Endothelial cell of umbilical vein (primary cell): ENCODE measurements at regions not wholly inside any gene's neighbourhood (a gene's known extent, or its start where the extent isn't known, plus 50 kb on each side); places are given as distances from the start of the nearest gene placed in this dataset.

Experiments used
- BruUV-seq: library from RNA; stranded (reverse); fragments of 400-500 nt; replicated peaks from 2 replicates; lab custom pipeline; 2021; lab: Mats Ljungman, UMichigan
- CTCF ChIA-PET: fragments of 300-600, 350-600 bp; sonication (Branson Sonifier 250); formaldehyde crosslinking; loops from one replicate; lab custom pipeline; 2021; ENCODE audit warnings: antibody characterized with exemption, inconsistent platforms; lab: Charles Lee
- POLR2A ChIA-PET: fragments of 300-600, 350-600 bp; sonication (Branson Sonifier 250); formaldehyde crosslinking; loops from one replicate; lab custom pipeline; 2021; ENCODE audit warnings: antibody characterized with exemption, inconsistent platforms; lab: Charles Lee
- DNase-seq: peaks from one replicate; pipeline ENCODE4 v3.0.0-alpha.2; 2011; ENCODE audit warnings: low read depth, low spot score
- FAIRE-seq: peaks from 2 replicates; lab custom pipeline; 2011; peaks lifted over from hg19 to GRCh38; lab: Jason Lieb, UNC
- H2AFZ ChIP-seq: 2 replicates; pipeline ENCODE4 v1.6.0; 2012; ENCODE audit warnings: low read depth, low read length, control low read depth, inconsistent platforms
- H3K27ac ChIP-seq: 2 replicates; pipeline ENCODE4 v1.5.1; 2011; ENCODE audit warnings: low read depth, mild to moderate bottlenecking, control low read depth, low read length, moderate library complexity; ENCODE audit not compliant: insufficient read depth
- H3K27me3 ChIP-seq, 2 experiments: 2 replicates each; pipeline versions ENCODE4 v1.6.0 to v1.6.1; 2011; ENCODE audit warnings: low read length in 2 of 2, mixed read lengths in 1 of 2; ENCODE audit not compliant: control insufficient read depth in 2 of 2, insufficient read depth in 2 of 2
- H3K36me3 ChIP-seq, 2 experiments: 2 replicates in 1 of 2; 3 replicates in 1 of 2; pipeline ENCODE4 v1.5.1; 2011; ENCODE audit warnings: low read length in 2 of 2, mild to moderate bottlenecking in 1 of 2, moderate library complexity in 1 of 2; ENCODE audit not compliant: control insufficient read depth in 2 of 2, insufficient read depth in 2 of 2; ENCODE audit errors: extremely low read depth in 1 of 2
- H3K4me1 ChIP-seq: 3 replicates; pipeline ENCODE4 v1.5.1; 2011; ENCODE audit warnings: mild to moderate bottlenecking, low read length; ENCODE audit not compliant: control insufficient read depth, insufficient read depth; ENCODE audit errors: extremely low read depth
- H3K4me2 ChIP-seq: 2 replicates; pipeline ENCODE4 v1.6.1; 2011; ENCODE audit warnings: low read length, control low read depth, mixed read lengths; ENCODE audit not compliant: insufficient read depth
- H3K4me3 ChIP-seq, 3 experiments: fragments of 200-600 bp in 1 of 3; sonication (generic), shearing (Covaris generic) in 1 of 3; replicated peaks in 1 of 3; 2 replicates each; pipeline ENCODE4 v1.5.1; 2011 to 2016; ENCODE audit warnings: control low read depth in 3 of 3, low read length in 3 of 3, mild to moderate bottlenecking in 2 of 3, inconsistent platforms in 1 of 3, low read depth in 1 of 3, moderate library complexity in 1 of 3; ENCODE audit not compliant: insufficient read depth in 1 of 3
- H3K79me2 ChIP-seq: 2 replicates; pipeline ENCODE4 v1.6.0; 2012; ENCODE audit warnings: low read length, inconsistent platforms; ENCODE audit not compliant: control insufficient read depth, insufficient read depth
- H3K9ac ChIP-seq: replicated peaks from 2 replicates; pipeline ENCODE3; 2011; ENCODE audit warnings: low read length, control low read depth; ENCODE audit not compliant: insufficient read depth; ENCODE audit errors: extremely low read depth
- H3K9me1 ChIP-seq: replicated peaks from 3 replicates; pipeline ENCODE4 v1.6.0; 2011; ENCODE audit warnings: mild to moderate bottlenecking, low read length; ENCODE audit not compliant: control insufficient read depth, insufficient read depth; ENCODE audit errors: extremely low read depth
- H3K9me3 ChIP-seq: replicated peaks from 2 replicates; pipeline ENCODE4 v1.5.1; 2012; ENCODE audit warnings: low read length, inconsistent platforms; ENCODE audit not compliant: control insufficient read depth, insufficient read depth
- H4K20me1 ChIP-seq: replicated peaks from 2 replicates; pipeline ENCODE3; 2011; ENCODE audit warnings: mild to moderate bottlenecking, low read length; ENCODE audit not compliant: control insufficient read depth, insufficient read depth; ENCODE audit errors: extremely low read depth
- CTCF ChIP-seq, 2 donors: IDR thresholded peaks; 1 replicate in 1 of 2; 2 replicates in 1 of 2; pipeline ENCODE4 v1.5.1; 2011; ENCODE audit warnings: low read length in 2 of 2, mild to moderate bottlenecking in 2 of 2, moderate library complexity in 2 of 2, control low read depth in 1 of 2, inconsistent platforms in 1 of 2, low read depth in 1 of 2; ENCODE audit not compliant: insufficient read depth in 1 of 2; ENCODE audit errors: extremely low read depth in 1 of 2
- EZH2 ChIP-seq: IDR thresholded peaks from 2 replicates; pipeline ENCODE4 v1.6.1; 2012; ENCODE audit warnings: borderline replicate concordance, low read depth, mild to moderate bottlenecking, moderate library complexity, low read length, inconsistent platforms; ENCODE audit not compliant: severe bottlenecking
- FOS ChIP-seq: IDR thresholded peaks from 2 replicates; pipeline ENCODE4 v1.6.1; 2011; ENCODE audit warnings: mild to moderate bottlenecking, low read length, moderate library complexity, borderline replicate concordance; ENCODE audit not compliant: insufficient read depth
- GATA2 ChIP-seq: IDR thresholded peaks from 2 replicates; pipeline ENCODE4 v1.7.0; 2011; ENCODE audit warnings: low read depth, mild to moderate bottlenecking, moderate library complexity, mixed read lengths, low read length; ENCODE audit not compliant: insufficient read length, insufficient read depth
- JUN ChIP-seq: IDR thresholded peaks from 2 replicates; pipeline ENCODE4 v1.6.1; 2011; ENCODE audit warnings: borderline replicate concordance, low read depth; ENCODE audit not compliant: insufficient read length, insufficient read depth
- MAX ChIP-seq: IDR thresholded peaks from 2 replicates; pipeline ENCODE4 v1.6.1; 2011; ENCODE audit not compliant: insufficient read depth, insufficient read length
- MYC ChIP-seq: IDR thresholded peaks from one replicate; pipeline ENCODE4 v1.6.1; 2011; ENCODE audit warnings: mild to moderate bottlenecking, low read depth, low read length
- POLR2A ChIP-seq: IDR thresholded peaks from 2 replicates; pipeline ENCODE4 v1.6.1; 2012; ENCODE audit warnings: low read depth, mild to moderate bottlenecking, control low read depth, low read length
- POLR2AphosphoS5 ChIP-seq: IDR thresholded peaks from 2 replicates; pipeline ENCODE4 v1.6.1; 2012; ENCODE audit warnings: low read depth, mild to moderate bottlenecking, control low read depth, low read length, moderate library complexity; ENCODE audit not compliant: insufficient read depth
- dilution Hi-C: fragments of 300-500 bp; cut with MboI; formaldehyde crosslinking; loops from one replicate; pipeline ENCODE4 v1.15.0; 2019; ENCODE audit warnings: low sequenced_read_pairs; ENCODE audit not compliant: extremely low pct_ligation_motif_present
- intact Hi-C: fragments of 100-400 bp; cut with micrococcal nuclease; formaldehyde crosslinking; loops from one replicate; pipeline ENCODE4 v1.10.0; 2022

- intact Hi-C loops: loop anchor here (5.0 kb wide), 2 partner anchors 150 to 315 kb away; no protein-coding TSS in a partner anchor
- no peak overlapping the region for H3K9ac ChIP-seq
- H3K9me3 ChIP-seq: no peaks in the 10 kb centered on the region
- dilution Hi-C loops: no loop called here
- BruUV-seq: no TSS peak
- H3K4me1 ChIP-seq: peaks cover 41% of the 10 kb centered on the region
- H4K20me1 ChIP-seq: no peaks in the 10 kb centered on the region
- H3K27ac ChIP-seq: peak overlapping the region; percentile 32
- CTCF ChIA-PET: interaction anchor here (0.6 to 5.2 kb wide), 15 partner anchors 11 to 678 kb away, joined by 3 to 181 read pairs (median 6); no protein-coding TSS in a partner anchor
- TF ChIP-seq FOS: peak; percentile 35
- peak; percentile 64 for TF ChIP-seq GATA2
- peak; percentile 16 for TF ChIP-seq JUN
- no peak for TF ChIP-seq POLR2A
- TF ChIP-seq MAX: no peak
- no peak overlapping the region for H3K4me3 ChIP-seq
- no peaks in the 10 kb centered on the region for H3K9me1 ChIP-seq
- POLR2A ChIA-PET: interaction anchor here (0.6 to 0.7 kb wide), 2 partner anchors 271 to 746 kb away, joined by 3 read pairs; no protein-coding TSS in a partner anchor
- no peak overlapping the region for H3K4me2 ChIP-seq
- H2AFZ ChIP-seq: no peak overlapping the region
- DNase-seq (peak; percentile 26), FAIRE-seq (no peak)
- no peaks in the 10 kb centered on the region for H3K79me2 ChIP-seq
- H3K36me3 ChIP-seq: no peaks in the 10 kb centered on the region
- no peaks in the 10 kb centered on the region for H3K27me3 ChIP-seq
Observed at GRCh38 chr7:142537760-142538159, 211.5 kb upstream of the PRSS1 start.

- intact Hi-C loops: loop anchor here (1.0 to 5.0 kb wide), 15 partner anchors 22 to 468 kb away; no protein-coding TSS in a partner anchor
- FAIRE-seq: no peak
- POLR2A ChIA-PET: interaction anchor here (0.9 kb wide), 1 partner anchor 248 kb away, joined by 4 read pairs; no protein-coding TSS in a partner anchor
Observed at GRCh38 chr7:142535123-142535779, 214.0 kb upstream of the PRSS1 start.

More at GRCh38 chr7:142535123-142535779, 214.0 kb upstream of the PRSS1 start:
- no peak overlapping the region for H2AFZ ChIP-seq
- H3K4me2 ChIP-seq: peak overlapping the region; percentile 4
- peak; percentile 86 for DNase-seq
- no peaks in the 10 kb centered on the region for H3K36me3 ChIP-seq
- no peaks in the 10 kb centered on the region for H3K27me3 ChIP-seq
- peak overlapping the region; percentile 46 for H3K27ac ChIP-seq
- no peaks in the 10 kb centered on the region for H3K9me1 ChIP-seq
- H4K20me1 ChIP-seq: no peaks in the 10 kb centered on the region
- dilution Hi-C loops: no loop called here
- no peak overlapping the region for H3K4me3 ChIP-seq
- no peaks in the 10 kb centered on the region for H3K9me3 ChIP-seq
- H3K9ac ChIP-seq: no peak overlapping the region
- CTCF ChIA-PET: interaction anchor here (0.5 to 5.2 kb wide), 76 partner anchors 9 to 681 kb away, joined by 3 to 181 read pairs (median 6); no protein-coding TSS in a partner anchor
- H3K4me1 ChIP-seq: peaks cover 37% of the 10 kb centered on the region
- no TSS peak for BruUV-seq
- H3K79me2 ChIP-seq: no peaks in the 10 kb centered on the region
- TF ChIP-seq POLR2A (peak; percentile 45), MYC (no peak), EZH2 (no peak), GATA2 (peak; percentile 100), MAX (no peak), POLR2AphosphoS5 (no peak), CTCF (IDR thresholded peaks at IDR 0.05; ENCODE audit: extremely low read depth in 1 of 2, insufficient read depth in 1 of 2, low read depth in 1 of 2, low read length in 2 of 2) (peak; percentile 87 to 90), JUN (peak; percentile 50), FOS (peak; percentile 85)
